HuH-7 (cell line): ENCODE measurements at regions not wholly inside any gene's neighbourhood (a gene's known extent, or its start where the extent isn't known, plus 50 kb on each side); places are given as distances from the start of the nearest gene placed in this dataset.
"Not testable (repeated sequence)": the region's sequence is repeated elsewhere in the genome, so short reads cannot be mapped to it uniquely, and the experiment has no call there.

Experiments
- DNase-seq: peaks from one replicate; pipeline ENCODE4 v3.0.0; 2011; ENCODE audit warnings: low spot score

DNA sequence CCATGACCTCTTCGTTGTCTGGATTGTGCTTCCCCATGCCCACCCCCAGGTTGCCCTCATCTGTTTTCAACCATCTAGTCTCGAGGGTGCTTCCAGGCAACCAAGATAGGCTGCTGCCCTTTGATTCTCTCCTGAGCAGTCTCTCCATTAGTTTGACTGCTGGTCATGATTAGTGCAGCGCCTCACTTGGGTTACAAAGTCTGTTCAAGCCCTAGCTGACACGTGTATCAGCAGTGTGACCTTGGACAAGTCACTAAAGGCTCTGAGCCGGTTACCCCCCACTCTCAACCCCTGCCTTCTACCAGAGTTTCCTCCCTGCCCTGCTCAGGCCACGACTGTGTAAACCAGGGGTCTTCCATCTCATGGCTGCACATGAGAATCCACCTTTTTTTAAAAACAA lies 185.3 kb upstream of the PWP1 start:
- no peak for DNase-seq

DNA sequence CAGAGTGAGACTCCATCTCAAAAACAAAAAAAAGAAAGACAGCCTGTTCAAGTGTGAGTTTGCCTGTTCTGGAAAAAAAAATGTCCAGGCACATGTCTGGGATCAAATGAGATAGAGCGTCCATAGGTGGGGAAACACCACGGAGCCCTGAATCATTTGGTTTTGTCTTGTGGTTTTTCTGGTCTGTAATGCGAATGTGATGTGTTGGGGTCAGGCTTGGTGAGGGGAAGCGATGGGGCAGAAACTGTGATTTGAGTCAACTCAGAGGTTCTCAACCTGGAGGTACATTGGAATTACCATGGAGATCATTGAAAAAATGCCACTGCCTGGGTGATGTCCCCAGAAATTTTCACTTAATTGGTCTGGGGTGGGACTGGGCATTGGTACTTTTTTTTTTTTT lies 183.9 kb upstream of the PWP1 start:
- no peak for DNase-seq

DNA sequence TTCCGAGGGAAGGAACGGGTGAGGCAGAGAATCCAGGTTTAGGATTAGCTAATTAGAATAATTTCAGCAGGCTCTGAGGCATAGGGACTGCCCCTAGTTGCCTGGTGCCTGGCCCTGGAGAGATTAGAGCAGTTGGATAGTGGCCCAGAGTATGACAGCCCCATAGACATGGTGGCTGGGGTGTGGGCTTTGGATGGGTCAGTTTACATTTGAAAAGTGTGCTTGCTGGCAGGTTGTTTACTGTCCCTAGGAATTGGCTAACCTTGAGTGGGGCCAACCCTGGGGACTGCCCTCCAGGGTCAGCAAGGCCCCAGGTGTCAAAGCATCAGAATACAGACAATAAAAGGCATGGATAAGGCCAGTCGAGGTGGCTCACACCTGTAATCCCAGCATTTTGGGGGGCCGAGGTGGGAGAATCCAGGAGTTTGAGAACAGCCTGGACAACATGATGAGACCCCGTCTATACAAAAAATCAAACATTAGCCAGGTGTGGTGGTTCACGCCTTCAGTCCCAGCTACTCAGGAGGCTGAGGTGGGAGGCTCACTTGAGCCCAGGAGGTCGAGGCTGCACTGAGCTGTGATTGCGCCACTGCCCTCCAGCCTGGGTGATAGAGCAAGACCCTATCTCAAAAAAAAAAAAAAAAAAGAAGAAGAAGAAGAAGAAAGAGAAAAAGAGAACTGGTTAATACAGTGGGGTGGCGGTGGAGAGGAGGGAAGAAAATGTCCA lies 182.3 kb upstream of the PWP1 start:
- DNase-seq: no peak

DNA sequence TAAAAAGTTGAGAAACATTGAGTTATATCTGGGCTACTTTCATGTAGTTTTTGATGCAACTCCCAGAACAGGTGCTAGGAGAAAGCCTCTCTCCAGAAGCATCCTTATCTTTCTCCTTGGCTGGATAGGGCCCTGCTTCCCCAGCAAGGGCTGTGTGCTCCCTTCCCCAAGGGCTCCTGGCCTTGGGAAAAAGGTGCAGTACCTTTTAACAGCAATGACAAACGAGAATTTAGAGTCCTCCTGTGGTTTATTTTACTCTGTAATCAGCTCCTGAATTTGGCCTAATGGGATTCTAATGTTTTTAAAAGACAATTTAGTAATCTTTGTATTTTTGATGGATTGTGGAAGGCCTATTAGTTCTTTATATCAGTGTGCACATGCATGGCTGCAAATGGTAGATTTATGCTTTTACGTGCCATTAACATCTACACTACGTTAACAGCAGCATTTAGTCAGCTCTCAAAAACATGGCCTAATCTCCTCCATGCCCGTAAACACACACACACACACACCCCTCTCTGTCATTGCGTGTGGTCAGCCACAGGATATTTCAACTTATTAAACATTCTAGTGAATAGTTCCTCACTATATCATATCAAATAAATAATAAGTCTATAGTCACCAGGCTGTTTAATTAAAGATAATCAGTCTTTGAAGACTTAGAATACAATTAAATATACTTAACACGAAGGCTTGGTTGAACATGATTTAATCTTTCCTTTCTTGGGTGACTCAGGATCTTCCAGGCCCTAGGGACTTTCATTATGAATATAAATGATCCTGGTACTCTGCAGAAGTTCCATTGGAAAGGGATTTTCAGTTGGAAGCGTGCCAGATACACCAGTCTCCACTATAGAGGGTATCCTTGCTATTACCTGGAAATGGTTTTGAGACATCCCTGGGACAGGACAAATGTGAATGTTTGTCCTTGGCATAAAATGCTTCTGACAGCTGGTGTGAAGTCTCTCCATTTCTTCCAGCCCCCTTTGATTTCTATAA lies 181.4 kb upstream of the PWP1 start:
- no peak for DNase-seq

DNA sequence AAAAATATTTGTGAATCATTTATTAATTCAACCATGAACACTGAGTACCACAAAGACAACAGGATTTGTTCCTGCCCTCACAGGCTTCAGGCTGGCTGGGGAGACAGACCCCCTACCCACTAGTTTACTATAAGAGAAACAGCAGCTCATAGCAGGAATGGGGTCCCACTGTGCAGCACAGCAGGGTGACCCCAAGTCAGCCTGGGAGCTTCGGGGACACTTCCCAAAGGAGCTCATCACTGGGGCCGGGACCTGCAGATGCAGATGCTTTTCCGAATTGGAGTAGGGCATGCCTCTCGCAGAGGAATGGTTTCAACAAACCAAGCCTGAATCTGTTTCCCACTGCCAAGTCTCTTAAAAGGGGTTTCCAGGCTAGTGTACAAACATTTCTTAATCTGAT lies 176.2 kb upstream of the PWP1 start:
- no peak for DNase-seq

DNA sequence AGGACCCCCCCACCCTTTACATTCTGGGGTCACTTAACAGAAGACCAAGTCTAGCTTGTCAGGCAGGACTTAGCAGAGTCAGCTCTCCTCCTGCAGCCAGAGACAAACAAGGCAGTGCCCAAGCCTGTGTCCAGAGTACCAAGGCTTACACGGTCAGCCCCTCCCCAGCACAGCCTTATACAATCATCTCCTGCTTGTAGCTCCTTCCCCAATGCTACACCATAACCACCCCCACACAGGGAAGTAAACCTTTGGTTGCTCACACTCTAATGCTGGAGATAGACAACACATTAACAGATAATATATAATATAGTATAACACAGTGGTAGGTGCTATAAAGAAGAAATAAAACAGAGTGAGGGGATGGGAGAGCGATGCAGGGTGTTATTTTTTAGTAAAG lies 175.4 kb upstream of the PWP1 start:
- DNase-seq: no peak

DNA sequence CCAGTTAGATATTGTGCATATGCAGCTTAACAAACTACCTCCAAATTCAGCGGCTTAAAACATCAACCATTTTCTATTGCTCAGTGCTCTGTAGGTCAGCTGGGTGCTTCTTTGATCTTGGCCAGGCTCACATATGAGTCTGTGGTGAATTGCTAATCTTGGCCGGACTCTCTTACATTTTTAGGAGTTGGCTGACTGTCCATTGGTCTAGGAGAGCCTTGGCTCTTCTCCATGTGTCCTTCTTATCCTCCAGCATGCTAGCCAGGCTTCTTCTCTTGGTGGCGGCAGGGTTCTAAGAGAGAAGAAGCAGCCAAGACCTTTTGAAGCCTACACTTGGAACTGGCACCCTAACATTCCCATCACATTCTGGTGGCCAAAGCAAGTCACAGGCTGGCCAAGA lies 174.3 kb upstream of the PWP1 start:
- no peak for DNase-seq

DNA sequence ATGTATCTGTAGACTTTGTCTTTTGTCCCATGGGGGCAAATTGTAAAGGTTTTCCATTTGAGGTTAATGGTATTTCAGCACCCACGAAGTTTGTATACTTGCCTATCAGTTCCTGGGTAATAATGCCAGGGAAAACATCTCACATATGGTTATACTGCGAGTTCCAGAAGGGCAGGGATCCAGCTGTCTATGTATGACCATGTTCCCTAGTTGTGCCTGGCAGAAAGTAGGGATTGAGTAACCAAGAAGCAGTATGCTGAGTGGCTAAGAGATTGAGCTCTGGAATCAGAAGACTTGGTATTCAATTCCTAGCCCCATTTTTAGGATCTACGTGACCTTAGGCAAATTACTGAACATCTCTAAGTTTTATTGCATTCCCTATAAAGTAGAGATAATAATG lies 173.2 kb upstream of the PWP1 start:
- DNase-seq: no peak

DNA sequence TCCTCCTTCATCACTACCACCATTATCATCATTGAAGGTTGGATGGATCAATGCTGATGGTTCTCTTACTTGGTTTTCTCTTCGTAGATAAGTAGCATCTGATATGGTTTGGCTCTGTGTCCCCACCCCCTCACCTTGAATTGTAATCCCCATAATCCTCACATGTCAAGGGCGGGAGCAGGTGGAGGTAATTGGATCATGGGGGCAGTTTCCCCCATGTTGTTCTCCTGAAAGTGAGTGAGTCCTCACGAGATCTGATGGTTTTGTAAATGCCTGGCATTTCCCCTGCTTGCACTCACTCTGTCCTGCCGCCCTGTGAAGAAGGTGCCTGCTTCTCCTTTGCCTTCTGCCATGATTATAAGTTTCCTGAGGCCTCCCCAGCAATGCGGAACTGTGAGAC lies 172.4 kb upstream of the PWP1 start:
- no peak for DNase-seq

DNA sequence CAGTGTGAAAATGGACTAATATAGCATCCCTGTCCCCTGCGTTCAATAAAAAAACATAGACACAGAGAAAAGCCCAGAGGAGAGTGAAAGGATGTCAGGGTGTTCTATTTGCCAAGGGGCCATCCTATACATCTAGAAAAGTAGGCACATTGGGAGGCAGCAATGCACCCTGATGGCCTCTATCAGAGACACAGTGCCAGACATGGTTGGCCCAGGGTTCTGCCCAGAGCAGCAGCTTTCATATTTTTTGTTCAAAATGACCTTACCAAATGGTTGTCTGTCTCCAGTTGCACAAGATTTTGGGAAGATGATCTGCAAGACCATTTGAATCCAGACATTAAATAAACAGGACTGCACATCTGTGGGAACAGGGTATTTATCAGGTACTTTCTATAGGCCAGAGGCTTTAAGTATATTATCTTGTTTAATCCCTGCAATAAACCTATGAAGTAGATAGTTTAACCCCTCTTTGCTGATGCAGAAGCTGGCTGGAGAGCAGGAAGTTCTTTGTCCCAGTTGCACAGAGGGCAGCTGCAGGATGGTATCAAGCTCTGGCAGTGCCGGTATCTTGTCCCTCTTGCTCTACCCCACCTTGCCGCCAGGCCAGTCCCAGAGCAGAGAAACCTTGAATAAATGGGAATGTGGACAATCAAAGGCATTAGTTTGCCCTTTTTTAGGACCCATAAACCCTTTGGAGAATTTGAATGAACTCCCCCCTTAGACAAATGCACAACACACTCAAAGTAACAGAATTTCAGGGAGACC lies 171.8 kb upstream of the PWP1 start:
- DNase-seq: no peak

DNA sequence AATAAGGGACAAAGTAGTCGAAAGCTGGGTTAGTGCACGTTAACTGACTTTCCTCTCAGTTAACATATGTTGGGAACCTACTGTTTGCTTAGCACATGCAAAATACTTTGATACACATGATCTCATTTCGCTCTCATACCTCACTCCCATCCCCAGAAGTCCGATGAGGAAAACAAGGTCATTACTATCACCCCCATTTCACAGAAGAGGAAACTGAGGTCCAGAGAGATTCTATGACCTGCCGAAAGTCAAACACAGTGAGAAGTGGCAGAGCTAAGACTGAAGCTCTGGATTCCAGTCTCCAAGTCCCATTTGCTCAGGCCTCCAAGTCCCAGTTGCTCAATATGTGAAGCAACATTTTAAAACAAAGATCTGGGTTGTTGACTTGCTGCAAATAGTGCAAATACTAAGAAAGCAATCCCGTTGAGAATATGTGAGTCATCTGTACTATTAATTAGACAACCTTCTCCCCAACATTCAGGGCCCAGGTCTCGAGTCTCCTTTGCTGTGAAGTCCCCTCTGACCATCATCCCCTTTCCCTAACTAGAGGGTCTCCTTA lies 170.6 kb upstream of the PWP1 start:
- no peak for DNase-seq

DNA sequence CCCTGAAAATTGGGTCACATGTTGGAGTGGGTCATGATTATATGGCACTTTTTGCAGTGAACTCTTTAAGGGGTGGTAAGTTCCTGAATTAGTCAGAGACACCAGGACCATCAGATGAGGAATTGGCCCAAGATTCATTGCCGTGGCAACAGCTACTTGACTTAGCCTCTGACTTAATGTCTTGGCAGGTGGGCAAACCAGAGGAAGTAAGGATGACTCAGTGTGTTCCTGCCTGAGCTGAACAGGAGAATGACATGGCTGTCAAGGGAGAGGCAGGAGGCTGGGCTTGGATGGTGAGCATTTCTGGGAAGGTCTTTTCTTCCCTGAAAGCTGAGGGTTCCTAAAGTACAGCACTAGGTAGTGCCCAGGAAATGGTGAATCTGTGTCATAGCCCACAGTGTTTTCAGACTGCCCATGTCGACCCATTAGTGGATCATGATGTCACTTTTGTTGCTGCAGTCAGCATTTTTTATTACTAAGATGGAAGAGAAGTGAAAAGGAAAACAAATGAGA lies 170.1 kb upstream of the PWP1 start:
- no peak for DNase-seq

DNA sequence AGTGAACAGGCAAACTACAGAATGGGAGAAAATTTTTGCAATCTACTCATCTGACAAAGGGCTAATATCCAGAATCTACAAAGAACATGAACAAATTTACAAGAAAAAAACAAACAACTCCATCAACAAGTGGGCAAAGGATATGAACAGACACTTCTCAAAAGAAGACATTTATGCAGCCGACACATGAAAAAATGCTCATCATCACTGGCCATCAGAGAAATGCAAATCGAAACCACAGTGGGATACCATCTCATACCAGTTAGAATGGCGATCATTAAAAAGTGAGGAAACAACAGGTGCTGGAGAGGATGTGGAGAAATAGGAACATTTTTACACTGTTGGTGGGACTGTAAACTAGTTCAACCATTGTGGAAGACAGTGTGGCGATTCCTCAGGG lies 167.8 kb upstream of the PWP1 start:
- not testable (repeated sequence) for DNase-seq

DNA sequence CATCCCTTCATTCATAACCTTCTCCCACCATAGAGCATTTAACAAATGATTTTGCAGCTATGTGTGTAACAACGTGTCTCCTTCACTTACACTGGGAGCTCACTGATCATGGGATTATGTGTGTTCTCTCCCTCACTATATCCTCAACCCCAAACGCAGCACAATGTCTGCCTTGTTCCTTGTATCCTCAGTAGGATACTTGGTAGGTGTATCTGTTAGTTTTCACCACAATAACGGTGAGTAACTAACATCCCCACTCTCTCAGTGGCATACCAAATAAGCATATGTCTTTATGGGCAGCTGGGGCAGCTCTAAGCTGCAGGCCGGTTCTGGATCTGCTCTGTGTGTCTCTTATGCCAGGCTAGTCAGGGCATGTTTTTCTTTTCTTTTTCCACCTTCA lies 166.7 kb upstream of the PWP1 start:
- no peak for DNase-seq

DNA sequence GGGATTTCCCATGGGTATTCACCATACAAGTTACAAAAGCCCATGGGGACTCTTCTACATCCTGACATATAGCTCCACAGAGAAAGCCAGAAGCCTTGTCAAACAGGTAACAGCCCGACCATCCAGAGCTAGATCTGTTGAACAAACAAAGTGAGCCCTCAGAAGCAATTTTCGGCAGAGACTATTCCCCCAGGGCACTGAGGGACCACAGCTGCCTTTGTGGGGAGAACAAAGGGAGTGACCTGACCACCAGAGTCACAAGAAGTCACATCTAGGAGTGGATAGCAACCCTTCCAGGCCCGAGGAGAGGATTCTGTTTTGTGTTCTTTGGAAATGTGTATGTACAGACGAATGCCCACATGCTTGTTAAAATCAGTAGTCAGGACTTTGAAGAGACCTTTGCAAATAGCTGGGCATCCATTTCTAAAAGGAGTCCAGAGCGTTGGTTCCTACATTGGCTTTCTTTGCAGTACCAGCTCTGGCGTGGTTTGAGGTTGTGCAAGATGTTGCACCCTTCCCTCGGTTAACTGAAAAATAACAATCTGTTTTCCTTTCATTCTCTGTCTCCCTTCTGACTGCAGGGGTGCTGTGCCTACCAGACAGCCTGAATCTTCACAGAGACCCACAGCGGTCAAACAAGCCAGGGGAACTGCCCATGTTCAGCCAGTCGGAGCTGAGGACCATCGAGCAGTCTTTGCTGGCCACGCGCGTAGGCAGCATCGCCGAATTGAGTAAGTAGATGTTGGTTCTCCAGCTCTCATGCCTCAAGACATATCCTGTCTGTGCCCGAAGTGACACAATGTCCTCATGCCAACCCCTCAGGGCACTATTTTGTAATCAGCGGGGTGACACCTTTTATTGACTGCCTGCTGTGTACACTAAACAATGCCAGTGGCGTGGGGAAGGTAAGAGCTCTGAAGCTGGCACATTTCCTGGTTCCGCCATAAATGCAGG lies 165.4 kb upstream of the PWP1 start:
- no peak for DNase-seq

DNA sequence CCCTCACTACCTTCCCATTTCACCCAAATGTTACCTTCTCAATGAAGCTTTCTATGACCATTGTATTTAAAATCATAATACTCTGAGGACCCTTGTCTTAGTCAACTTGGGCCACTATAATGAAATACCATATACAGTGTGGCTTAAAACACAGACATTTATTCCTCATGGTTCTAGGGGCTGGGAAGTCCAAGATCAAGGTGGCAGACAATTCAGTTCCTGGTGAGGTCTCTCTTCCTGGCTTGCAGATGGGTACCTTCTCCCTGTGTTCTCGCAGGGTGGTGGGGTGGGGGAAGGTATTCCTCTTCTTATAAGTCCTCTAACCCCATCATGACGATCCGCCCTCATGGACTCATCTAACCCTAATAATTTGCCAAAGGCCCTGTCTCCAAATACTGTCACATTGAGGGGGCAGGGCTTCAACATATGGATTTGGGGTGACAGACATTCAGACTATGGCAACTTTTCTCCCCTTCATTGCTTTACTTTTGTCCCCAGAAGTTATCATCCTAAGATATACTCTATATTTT lies 163.7 kb upstream of the PWP1 start:
- no peak for DNase-seq

DNA sequence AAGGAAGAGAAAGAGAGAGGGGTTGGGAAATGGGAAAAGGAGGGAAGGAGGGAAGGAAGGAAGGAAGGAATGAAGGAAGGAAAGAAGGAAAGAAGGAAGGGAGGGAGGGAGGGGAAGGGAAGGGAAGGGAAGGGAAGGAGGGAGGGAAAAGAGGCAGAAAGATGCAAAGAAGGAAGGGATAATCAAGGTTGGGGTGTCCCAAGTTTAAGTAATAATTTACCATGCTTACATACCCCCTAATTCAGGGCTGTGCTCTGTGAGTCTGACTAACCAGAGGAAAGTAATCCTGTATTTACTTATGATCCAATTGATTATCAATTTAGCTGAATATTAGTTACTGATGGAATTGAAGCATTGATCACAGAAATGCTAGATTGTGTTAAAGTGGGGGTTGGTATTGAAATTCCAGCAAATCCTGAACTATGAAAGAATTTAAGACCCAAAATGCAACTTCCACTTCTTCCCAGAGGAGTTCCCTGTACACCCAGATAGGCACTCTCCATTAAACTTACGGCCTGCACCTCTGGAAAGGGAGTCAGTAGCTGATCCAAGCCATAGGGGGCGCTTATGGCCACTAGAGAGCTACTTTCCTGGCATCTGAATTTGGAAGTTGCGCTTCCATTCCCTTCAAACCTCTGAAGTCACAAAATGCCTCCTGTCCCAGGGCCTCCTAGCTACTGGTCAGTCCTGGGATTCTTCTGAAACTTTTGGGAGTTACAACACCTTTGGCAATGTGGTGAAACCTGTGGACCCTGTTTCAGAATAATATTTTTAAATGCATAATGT lies 162.7 kb upstream of the PWP1 start:
- peak; percentile 17 for DNase-seq

DNA sequence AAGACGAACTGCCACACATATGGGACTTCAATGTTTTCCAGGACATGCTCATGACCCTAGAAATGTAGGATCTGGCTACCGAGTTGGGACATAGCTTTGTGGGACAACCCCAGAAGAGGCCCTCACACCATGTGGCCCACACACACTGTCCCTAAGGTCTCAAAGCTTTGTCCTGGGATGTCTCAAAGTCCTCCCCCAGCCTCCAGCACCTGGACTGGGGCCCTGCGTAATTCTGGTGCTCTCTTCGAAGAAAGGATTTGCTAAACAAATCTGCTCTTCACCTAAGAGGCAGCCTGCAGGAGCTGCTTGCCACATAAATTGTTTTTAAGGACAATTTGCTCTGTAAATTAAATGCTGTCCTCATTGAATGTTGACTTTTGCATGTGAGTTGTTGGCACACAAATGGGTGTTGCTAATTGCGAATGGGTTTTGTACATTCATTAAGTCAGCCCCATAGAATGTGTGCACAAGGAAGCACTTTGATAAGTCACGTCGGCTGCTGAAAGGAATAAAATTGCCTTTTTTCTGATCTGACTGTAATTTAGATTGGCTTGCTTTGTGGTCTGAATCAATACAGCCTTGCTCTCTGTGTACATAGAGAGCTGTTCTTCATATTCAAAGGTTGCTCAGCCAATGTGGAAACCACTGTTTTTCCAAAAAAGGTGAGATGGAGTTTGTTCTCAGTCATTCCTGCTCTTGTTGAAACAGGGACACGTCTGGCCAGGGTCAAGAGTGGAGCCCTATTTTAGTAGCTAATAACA lies 161.6 kb upstream of the PWP1 start:
- no peak for DNase-seq
